ENCODE measurements at regions not wholly inside any gene's neighbourhood (a gene's known extent, or its start where the extent isn't known, plus 50 kb on each side); places are given as distances from the start of the nearest gene placed in this dataset.

DNA sequence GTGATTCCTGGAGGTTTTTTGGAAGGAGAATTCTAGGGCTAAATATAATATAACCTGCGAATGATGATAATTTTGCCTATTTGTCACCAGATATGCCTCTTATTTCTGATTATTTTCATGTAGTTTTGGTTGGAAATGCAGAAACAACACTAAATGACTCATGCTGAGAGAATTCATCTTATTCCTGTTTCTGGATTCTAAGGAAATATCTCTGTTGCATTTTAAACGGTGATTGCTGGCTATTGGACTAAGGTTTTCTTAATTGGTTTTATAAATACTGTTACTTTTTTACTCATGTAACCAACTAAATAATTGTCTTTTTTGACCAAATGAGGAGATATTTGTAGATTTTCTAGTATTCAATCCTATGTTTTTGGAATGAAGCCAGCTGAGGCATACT is 204.9 kb upstream of the NPSR1 start:
- no peak for DNase-seq (ENCODE audit: extremely low read depth, low read depth)
- TF ChIP-seq CTCF (IDR thresholded peaks at IDR 0.05; ENCODE audit: low read depth, low read length) = no peak

DNA sequence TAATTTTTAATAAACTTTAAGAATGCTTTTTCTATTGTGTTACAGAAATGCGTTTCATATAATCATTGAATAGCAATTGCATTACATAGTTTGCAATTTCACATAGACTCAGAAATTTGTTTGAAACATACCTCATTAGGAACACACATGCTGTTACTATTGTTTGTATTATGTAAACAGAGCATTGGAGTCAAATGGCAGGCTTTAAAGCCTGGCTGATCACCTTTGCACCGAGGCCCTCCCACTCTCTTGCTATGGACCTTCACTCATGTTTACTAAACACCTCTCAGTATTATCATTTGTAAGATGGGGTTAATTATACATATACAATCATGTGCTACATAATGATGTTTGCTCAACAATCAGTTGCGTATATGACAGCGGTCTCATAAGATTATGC is 203.6 kb upstream of the NPSR1 start:
- no peak for DNase-seq (ENCODE audit: extremely low read depth, low read depth)
- TF ChIP-seq CTCF (IDR thresholded peaks at IDR 0.05; ENCODE audit: low read depth, low read length) = no peak

DNA sequence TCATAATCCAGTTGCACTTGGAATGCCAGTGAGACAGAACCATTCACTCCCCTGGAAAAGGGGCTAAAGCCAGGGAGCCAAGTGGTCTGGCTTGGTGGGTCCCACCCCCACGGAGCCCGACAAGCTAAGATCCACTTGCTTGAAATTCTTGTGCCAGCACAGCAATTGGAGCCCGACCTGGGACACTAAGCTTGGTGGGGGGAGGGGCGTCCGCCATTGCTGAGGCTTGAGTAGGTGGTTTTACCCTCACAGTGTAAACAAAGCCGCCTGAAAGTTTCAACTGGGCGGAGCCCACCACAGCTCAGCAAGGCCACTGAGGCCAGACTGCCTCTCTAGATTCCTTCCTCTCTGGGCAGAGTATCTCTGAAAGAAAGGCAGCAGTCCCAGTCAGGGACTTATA is 200.7 kb upstream of the NPSR1 start:
- DNase-seq (ENCODE audit: extremely low read depth, low read depth) = no peak
- no peak for TF ChIP-seq CTCF (IDR thresholded peaks at IDR 0.05; ENCODE audit: low read depth, low read length)

- TF ChIP-seq CTCF (IDR thresholded peaks at IDR 0.05; ENCODE audit: low read depth, low read length) = no peak
- no peak for DNase-seq (ENCODE audit: extremely low read depth, low read depth)
Observed at GRCh38 chr7:34463830-34464229, 194.2 kb upstream of the NPSR1 start.

DNA sequence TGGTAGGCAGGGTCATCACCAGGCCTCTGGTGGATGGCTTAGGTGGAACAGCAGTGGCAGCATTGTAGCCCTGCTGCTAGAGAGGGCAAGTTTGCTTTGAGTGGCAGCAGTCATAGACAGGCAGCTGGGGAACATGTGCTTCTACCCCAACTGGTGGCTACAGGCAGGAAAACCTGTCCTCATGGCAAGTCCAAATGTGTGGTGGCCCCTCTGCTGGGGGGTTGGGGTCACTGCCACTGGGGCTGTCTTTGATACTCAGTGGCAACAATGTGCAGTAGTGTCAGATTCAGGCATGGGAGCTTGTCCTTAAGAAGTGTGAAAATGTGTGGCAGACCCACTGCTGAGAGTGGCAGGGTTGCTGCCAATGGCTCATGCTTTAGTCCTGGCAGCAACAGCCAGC is 186.2 kb upstream of the NPSR1 start:
- DNase-seq (ENCODE audit: extremely low read depth, low read depth) = no peak
- TF ChIP-seq CTCF (IDR thresholded peaks at IDR 0.05; ENCODE audit: low read depth, low read length) = no peak

- TF ChIP-seq CTCF (IDR thresholded peaks at IDR 0.05; ENCODE audit: low read depth, low read length) = no peak
- no peak for DNase-seq (ENCODE audit: extremely low read depth, low read depth)
Observed at GRCh38 chr7:34486371-34486770, 171.6 kb upstream of the NPSR1 start.

DNA sequence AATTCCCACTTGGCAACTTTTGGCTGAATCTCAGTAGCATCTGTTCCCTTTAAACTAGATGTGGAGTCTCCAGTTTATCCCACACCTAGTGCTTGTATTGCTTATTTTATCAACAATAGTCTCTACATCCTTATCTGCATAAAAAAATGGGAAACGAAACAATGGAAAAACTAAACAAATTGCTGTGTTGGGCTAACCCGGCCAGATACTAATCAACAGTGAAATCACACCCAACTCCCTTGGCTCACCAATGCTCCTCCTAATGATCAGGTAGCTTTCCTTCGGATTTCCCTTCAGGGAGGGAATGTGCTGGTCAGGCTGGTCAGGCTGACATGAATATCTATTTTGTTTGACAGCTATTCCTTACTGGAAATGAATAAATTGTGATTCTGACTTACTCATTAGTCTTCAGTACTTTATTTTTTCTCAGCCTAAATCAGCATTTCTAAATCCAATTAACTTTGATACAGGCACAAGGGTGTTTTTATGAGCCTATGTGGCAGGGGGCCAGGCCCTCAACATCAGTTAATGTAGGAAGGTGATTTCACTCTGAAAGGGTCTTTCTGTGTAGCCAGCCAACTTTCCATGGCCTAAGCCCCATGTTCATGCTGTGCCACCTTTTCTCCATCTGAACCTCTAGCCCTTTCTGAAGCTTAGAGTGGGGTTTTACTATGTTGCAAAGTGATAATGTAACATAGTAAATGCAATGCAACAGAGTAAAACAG is 170.5 kb upstream of the NPSR1 start:
- DNase-seq (ENCODE audit: extremely low read depth, low read depth) = no peak
- TF ChIP-seq CTCF (IDR thresholded peaks at IDR 0.05; ENCODE audit: low read depth, low read length) = no peak
